Calu3 (cell line): ENCODE measurements at regions not wholly inside any gene's neighbourhood (a gene's known extent, or its start where the extent isn't known, plus 50 kb on each side); places are given as distances from the start of the nearest gene placed in this dataset.
"Not testable (repeated sequence)": the region's sequence is repeated elsewhere in the genome, so short reads cannot be mapped to it uniquely, and the experiment has no call there.

ENCODE experiments used
- BruUV-seq: library from RNA; stranded (reverse); fragments of 400-500 nt; replicated peaks from 2 replicates; lab custom pipeline; 2021; lab: Mats Ljungman, UMichigan
- CTCF ChIA-PET: fragments of 300-600 bp; sonication (Branson Sonifier 250); formaldehyde crosslinking; loops from one replicate; lab custom pipeline; 2022; ENCODE audit warnings: antibody characterized with exemption; lab: Charles Lee
- DNase-seq: peaks from one replicate; pipeline ENCODE4 v3.0.0; 2022
- H3K27ac Mint-ChIP-seq: one replicate; pipeline ENCODE4 v1.8.0; 2022; ENCODE audit warnings: mixed read lengths; ENCODE audit not compliant: unreplicated experiment
- H3K27me3 Mint-ChIP-seq: one replicate; pipeline ENCODE4 v1.8.0; 2022; ENCODE audit warnings: mixed read lengths; ENCODE audit not compliant: unreplicated experiment
- H3K36me3 Mint-ChIP-seq: one replicate; pipeline ENCODE4 v1.8.0; 2022; ENCODE audit warnings: mild to moderate bottlenecking, moderate library complexity, mixed read lengths; ENCODE audit not compliant: insufficient read depth, unreplicated experiment
- H3K4me1 Mint-ChIP-seq: one replicate; pipeline ENCODE4 v1.8.0; 2022; ENCODE audit warnings: mild to moderate bottlenecking, low read depth, mixed read lengths; ENCODE audit not compliant: unreplicated experiment
- H3K4me3 Mint-ChIP-seq: one replicate; pipeline ENCODE4 v1.8.0; 2022; ENCODE audit warnings: mild to moderate bottlenecking, low read depth, moderate library complexity, mixed read lengths; ENCODE audit not compliant: unreplicated experiment
- H3K9me3 Mint-ChIP-seq: one replicate; pipeline ENCODE4 v1.8.0; 2022; ENCODE audit warnings: low read depth, mixed read lengths; ENCODE audit not compliant: unreplicated experiment
- CTCF ChIP-seq: fragments of 200-600 bp; IDR thresholded peaks from one replicate; pipeline ENCODE4 v1.8.0; 2022; ENCODE audit warnings: antibody characterized with exemption; ENCODE audit not compliant: unreplicated experiment
- intact Hi-C: fragments of 100-400 bp; cut with micrococcal nuclease; formaldehyde crosslinking; loops from one replicate; pipeline ENCODE4 v1.10.0; 2022; ENCODE audit not compliant: unreplicated experiment

DNA sequence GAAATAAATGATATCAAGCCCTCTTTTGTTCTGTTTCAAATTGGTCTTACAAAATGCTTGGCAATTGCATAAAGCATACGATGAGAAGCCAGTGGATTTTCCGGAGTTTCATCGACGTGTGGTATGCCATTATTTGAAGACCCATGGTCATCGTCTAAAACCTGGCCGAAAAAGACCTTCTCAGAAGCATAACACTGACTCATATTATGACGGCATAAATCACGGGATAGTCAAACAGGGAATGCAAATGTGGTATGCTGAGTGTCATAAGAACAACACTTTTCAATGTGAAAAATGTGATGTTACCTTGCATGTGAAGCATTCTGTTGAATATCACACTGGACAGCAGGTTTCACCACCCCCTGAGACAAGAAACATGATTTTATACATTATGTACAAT is 695.2 kb downstream of the GRXCR1 start:
- no peak overlapping the region for H3K27ac Mint-ChIP-seq
- no peak for TF ChIP-seq CTCF
- H3K4me1 Mint-ChIP-seq, result no peaks in the 10 kb centered on the region
- H3K4me3 Mint-ChIP-seq, result no peak overlapping the region
- DNase-seq, result no peak
- no peaks in the 10 kb centered on the region for H3K36me3 Mint-ChIP-seq
- CTCF ChIA-PET, result no interaction called here
- H3K27me3 Mint-ChIP-seq, result no peaks in the 10 kb centered on the region
- BruUV-seq, result no TSS peak
- H3K9me3 Mint-ChIP-seq, result no peaks in the 10 kb centered on the region
- intact Hi-C loops, result no loop called here

DNA sequence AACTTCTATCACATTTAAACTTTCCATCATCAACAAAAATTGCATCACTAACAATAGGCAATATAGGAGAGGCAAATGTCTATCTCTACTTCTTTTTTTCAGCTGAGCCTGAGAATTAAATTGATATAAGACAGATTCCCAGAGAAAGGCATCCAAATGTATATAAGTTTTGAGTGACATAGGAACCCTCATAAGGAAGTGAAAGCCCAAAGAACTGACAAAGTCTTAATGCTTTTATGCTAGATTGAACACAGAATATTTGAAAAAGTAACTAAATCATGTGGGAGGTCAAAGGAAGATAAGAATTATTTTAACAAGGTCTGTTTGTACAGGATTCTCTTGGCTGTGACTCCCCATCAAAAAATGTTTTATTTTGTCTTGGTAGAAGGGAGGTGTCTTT is 714.9 kb downstream of the GRXCR1 start:
- no peak overlapping the region for H3K27ac Mint-ChIP-seq
- no peak for TF ChIP-seq CTCF
- no peak for DNase-seq
- intact Hi-C loops, result no loop called here
- no peaks in the 10 kb centered on the region for H3K27me3 Mint-ChIP-seq
- H3K4me3 Mint-ChIP-seq, result no peak overlapping the region
- no TSS peak for BruUV-seq
- CTCF ChIA-PET, result no interaction called here
- H3K4me1 Mint-ChIP-seq, result no peaks in the 10 kb centered on the region
- peaks cover 8% of the 10 kb centered on the region for H3K9me3 Mint-ChIP-seq
- no peaks in the 10 kb centered on the region for H3K36me3 Mint-ChIP-seq

- intact Hi-C loops, result no loop called here
- no peaks in the 10 kb centered on the region for H3K36me3 Mint-ChIP-seq
- DNase-seq, result no peak
- H3K4me1 Mint-ChIP-seq, result no peaks in the 10 kb centered on the region
- no peaks in the 10 kb centered on the region for H3K27me3 Mint-ChIP-seq
- BruUV-seq, result no TSS peak
- CTCF ChIA-PET, result no interaction called here
- no peak overlapping the region for H3K4me3 Mint-ChIP-seq
- peaks cover 8% of the 10 kb centered on the region for H3K9me3 Mint-ChIP-seq
- no peak overlapping the region for H3K27ac Mint-ChIP-seq
- no peak for TF ChIP-seq CTCF
Observed at GRCh38 chr4:43607827-43608461, 715.4 kb downstream of the GRXCR1 start.

GRCh38 chr4:43619219-43619618 is 726.7 kb downstream of the GRXCR1 start:
- no TSS peak for BruUV-seq
- Mint-ChIP-seq H3K9me3 (peaks cover 13% of the 10 kb centered on the region), H3K36me3 (no peaks in the 10 kb centered on the region), H3K27ac (no peak overlapping the region), H3K27me3 (no peaks in the 10 kb centered on the region), H3K4me3 (no peak overlapping the region), H3K4me1 (no peaks in the 10 kb centered on the region)
- intact Hi-C loops, result no loop called here
- CTCF ChIA-PET, result no interaction called here
- no peak for TF ChIP-seq CTCF
- DNase-seq, result no peak

DNA sequence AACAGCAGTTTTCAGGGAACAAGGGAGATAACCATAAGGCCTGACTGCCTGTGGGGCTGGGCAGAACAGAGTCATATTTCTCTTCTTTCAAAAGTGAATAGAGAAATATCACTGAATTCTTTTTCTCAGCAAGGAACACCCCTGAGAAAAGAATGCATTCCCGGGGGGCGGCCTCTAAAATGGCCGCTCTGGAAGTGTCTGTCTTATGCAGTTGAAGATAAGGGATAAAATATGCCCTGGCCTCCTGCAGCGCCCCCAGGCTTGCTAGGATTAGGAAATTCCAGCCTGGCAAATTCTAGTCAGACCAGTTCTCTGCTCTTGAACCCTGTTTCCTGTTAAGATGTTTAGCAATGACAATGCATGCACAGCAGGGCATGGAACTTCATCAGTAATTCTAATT is 745.4 kb downstream of the GRXCR1 start:
- DNase-seq, CTCF ChIA-PET, BruUV-seq, H3K27ac Mint-ChIP-seq, H3K36me3 Mint-ChIP-seq, H3K4me1 Mint-ChIP-seq, H3K27me3 Mint-ChIP-seq, H3K9me3 Mint-ChIP-seq, H3K4me3 Mint-ChIP-seq, intact Hi-C loops: not testable (repeated sequence)
